ENCODE measurements at regions not wholly inside any gene's neighbourhood (a gene's known extent, or its start where the extent isn't known, plus 50 kb on each side); places are given as distances from the start of the nearest gene placed in this dataset.

- DNase-seq (ENCODE audit: extremely low read depth, low read depth), result no peak
- TF ChIP-seq CTCF (IDR thresholded peaks at IDR 0.05; ENCODE audit: low read depth, low read length), result no peak
Observed at GRCh38 chr18:62658028-62658427, 57.3 kb upstream of the PHLPP1 start.

GRCh38 chr18:62659698-62660097 lies 55.6 kb upstream of the PHLPP1 start:
- DNase-seq (ENCODE audit: extremely low read depth, low read depth), result no peak
- TF ChIP-seq CTCF (IDR thresholded peaks at IDR 0.05; ENCODE audit: low read depth, low read length), result no peak

GRCh38 chr18:62660691-62661090 lies 54.6 kb upstream of the PHLPP1 start:
- no peak for DNase-seq (ENCODE audit: extremely low read depth, low read depth)
- TF ChIP-seq CTCF (IDR thresholded peaks at IDR 0.05; ENCODE audit: low read depth, low read length), result no peak

- no peak for DNase-seq (ENCODE audit: extremely low read depth, low read depth)
- TF ChIP-seq CTCF (IDR thresholded peaks at IDR 0.05; ENCODE audit: low read depth, low read length), result no peak
Observed at GRCh38 chr18:62663731-62664336, 51.5 kb upstream of the PHLPP1 start.

- DNase-seq (ENCODE audit: extremely low read depth, low read depth), result no peak
- no peak for TF ChIP-seq CTCF (IDR thresholded peaks at IDR 0.05; ENCODE audit: low read depth, low read length)
Observed at GRCh38 chr18:62664414-62664813, 50.9 kb upstream of the PHLPP1 start.

GRCh38 chr18:62665188-62665587 lies 50.2 kb upstream of the PHLPP1 start:
- DNase-seq (ENCODE audit: extremely low read depth, low read depth), result no peak
- TF ChIP-seq CTCF (IDR thresholded peaks at IDR 0.05; ENCODE audit: low read depth, low read length), result no peak

Data from AG09319 (cell line).